ENCODE measurements at regions not wholly inside any gene's neighbourhood (a gene's known extent, or its start where the extent isn't known, plus 50 kb on each side); places are given as distances from the start of the nearest gene placed in this dataset.

DNA sequence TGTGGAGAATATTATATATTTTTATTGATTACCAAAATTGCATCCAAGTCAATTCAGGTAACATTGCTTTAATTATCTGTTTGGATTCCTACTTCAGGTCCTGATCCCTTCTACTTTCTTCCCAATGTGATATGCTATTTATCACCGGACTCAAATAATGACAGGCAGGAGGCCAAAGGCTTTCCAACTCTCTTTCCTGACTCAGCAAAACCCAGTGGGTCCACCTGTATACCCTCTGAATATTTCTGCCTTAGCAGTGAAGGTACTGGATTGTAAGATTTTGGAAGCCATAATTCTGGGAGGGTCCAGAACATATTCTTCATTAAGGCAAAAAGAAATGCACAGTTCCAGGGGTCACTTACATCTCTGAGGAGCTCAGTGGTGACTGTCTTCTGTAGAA lies 260.2 kb upstream of the UBASH3B start:
- DNase-seq = no peak
- Histone ChIP-seq H2BK12ac (ENCODE audit: low read length) (no peak overlapping the region), H4K8ac (ENCODE audit: low read depth, low read length) (no peak overlapping the region), H2BK120ac (ENCODE audit: insufficient read depth, low read length, poor library complexity) (no peak overlapping the region), H3K4me1 (ENCODE audit: control insufficient read depth in 1 of 2, insufficient read depth in 2 of 2, low read length in 2 of 2) (no peaks in the 10 kb centered on the region), H3K23ac (ENCODE audit: low read length) (no peak overlapping the region), H3K14ac (ENCODE audit: low read length) (no peak overlapping the region), H3K4me2 (ENCODE audit: low read length) (no peak overlapping the region), H3K4me3 (ENCODE audit: low read depth, low read length) (no peak overlapping the region), H3K79me1 (ENCODE audit: low read length) (no peaks in the 10 kb centered on the region), H2BK5ac (ENCODE audit: low read depth, low read length, poor library complexity) (no peak overlapping the region), H3K9ac (ENCODE audit: low read length) (no peak overlapping the region), H3K4ac (ENCODE audit: low read depth, low read length) (no peak overlapping the region), H4K12ac (ENCODE audit: low read depth, low read length) (no peak overlapping the region), H2AFZ (ENCODE audit: insufficient read depth, low read length, poor library complexity) (no peak overlapping the region), H3K27ac (ENCODE audit: low read depth, low read length) (no peak overlapping the region), H3K9me3 (ENCODE audit: insufficient read depth, low read depth, low read length) (no peaks in the 10 kb centered on the region), H2AK5ac (ENCODE audit: low read length) (no peak overlapping the region), H3K27me3 (ENCODE audit: insufficient read depth, low read length) (no peaks in the 10 kb centered on the region), H3K18ac (ENCODE audit: low read length) (no peak overlapping the region), H4K91ac (ENCODE audit: low read depth, low read length) (no peak overlapping the region), H3K36me3 (ENCODE audit: control insufficient read depth in 1 of 2, insufficient read depth in 2 of 2, low read length in 2 of 2) (no peaks in the 10 kb centered on the region), H3K79me2 (ENCODE audit: control insufficient read depth, insufficient read depth, low read length, poor library complexity) (no peaks in the 10 kb centered on the region)
- WGBS (ENCODE audit: extremely low coverage, insufficient coverage, insufficient read length) = no CpG with 5 or more reads among the region's 1 CpG

DNA sequence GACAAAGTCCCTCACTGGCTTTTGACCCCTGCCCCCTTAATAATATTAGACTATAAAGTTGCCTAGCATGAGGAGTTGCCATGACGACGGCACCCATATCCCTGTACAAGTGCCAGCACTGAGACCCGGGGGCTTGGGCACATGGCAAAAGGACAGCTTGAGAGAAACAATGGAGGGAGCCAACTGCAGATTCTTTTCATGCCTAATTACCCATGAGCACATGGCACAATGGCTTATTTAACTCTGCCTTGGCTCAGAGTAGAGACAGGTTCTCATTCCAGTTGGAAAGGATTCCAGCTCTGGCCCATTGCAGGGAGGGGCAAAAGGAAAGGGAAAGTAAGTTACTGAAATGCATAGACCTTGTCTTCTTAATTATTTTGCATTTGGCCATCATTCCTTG lies 261.2 kb upstream of the UBASH3B start:
- H2BK5ac ChIP-seq (ENCODE audit: low read depth, low read length, poor library complexity) = no peak overlapping the region
- H3K14ac ChIP-seq (ENCODE audit: low read length) = no peak overlapping the region
- H3K4ac ChIP-seq (ENCODE audit: low read depth, low read length) = no peak overlapping the region
- no peak overlapping the region for H3K4me2 ChIP-seq (ENCODE audit: low read length)
- no peak overlapping the region for H3K9ac ChIP-seq (ENCODE audit: low read length)
- H4K8ac ChIP-seq (ENCODE audit: low read depth, low read length) = no peak overlapping the region
- no peak overlapping the region for H3K18ac ChIP-seq (ENCODE audit: low read length)
- no peak for DNase-seq
- H4K12ac ChIP-seq (ENCODE audit: low read depth, low read length) = no peak overlapping the region
- no peak overlapping the region for H3K23ac ChIP-seq (ENCODE audit: low read length)
- no peaks in the 10 kb centered on the region for H3K9me3 ChIP-seq (ENCODE audit: insufficient read depth, low read depth, low read length)
- no peak overlapping the region for H2AK5ac ChIP-seq (ENCODE audit: low read length)
- no peaks in the 10 kb centered on the region for H3K79me2 ChIP-seq (ENCODE audit: control insufficient read depth, insufficient read depth, low read length, poor library complexity)
- H3K27me3 ChIP-seq (ENCODE audit: insufficient read depth, low read length) = no peaks in the 10 kb centered on the region
- H3K27ac ChIP-seq (ENCODE audit: low read depth, low read length) = no peak overlapping the region
- H2AFZ ChIP-seq (ENCODE audit: insufficient read depth, low read length, poor library complexity) = no peak overlapping the region
- H3K4me3 ChIP-seq (ENCODE audit: low read depth, low read length) = no peak overlapping the region
- H3K4me1 ChIP-seq (ENCODE audit: control insufficient read depth in 1 of 2, insufficient read depth in 2 of 2, low read length in 2 of 2) = no peaks in the 10 kb centered on the region
- H2BK120ac ChIP-seq (ENCODE audit: insufficient read depth, low read length, poor library complexity) = no peak overlapping the region
- no peaks in the 10 kb centered on the region for H3K36me3 ChIP-seq (ENCODE audit: control insufficient read depth in 1 of 2, insufficient read depth in 2 of 2, low read length in 2 of 2)
- no peak overlapping the region for H2BK12ac ChIP-seq (ENCODE audit: low read length)
- no peak overlapping the region for H4K91ac ChIP-seq (ENCODE audit: low read depth, low read length)
- WGBS (ENCODE audit: extremely low coverage, insufficient coverage, insufficient read length) = no CpG with 5 or more reads among the region's 3 CpGs
- H3K79me1 ChIP-seq (ENCODE audit: low read length) = no peaks in the 10 kb centered on the region

GRCh38 chr11:122393209-122393860 lies 262.2 kb upstream of the UBASH3B start:
- Histone ChIP-seq H4K8ac (ENCODE audit: low read depth, low read length) (no peak overlapping the region), H3K27me3 (ENCODE audit: insufficient read depth, low read length) (no peaks in the 10 kb centered on the region), H3K4ac (ENCODE audit: low read depth, low read length) (no peak overlapping the region), H3K14ac (ENCODE audit: low read length) (no peak overlapping the region), H4K12ac (ENCODE audit: low read depth, low read length) (no peak overlapping the region), H3K9ac (ENCODE audit: low read length) (no peak overlapping the region), H3K27ac (ENCODE audit: low read depth, low read length) (no peak overlapping the region), H2BK120ac (ENCODE audit: insufficient read depth, low read length, poor library complexity) (no peak overlapping the region), H2BK12ac (ENCODE audit: low read length) (no peak overlapping the region), H3K79me2 (ENCODE audit: control insufficient read depth, insufficient read depth, low read length, poor library complexity) (no peaks in the 10 kb centered on the region), H3K4me2 (ENCODE audit: low read length) (no peak overlapping the region), H3K18ac (ENCODE audit: low read length) (no peak overlapping the region), H2BK5ac (ENCODE audit: low read depth, low read length, poor library complexity) (no peak overlapping the region), H4K91ac (ENCODE audit: low read depth, low read length) (no peak overlapping the region), H3K9me3 (ENCODE audit: insufficient read depth, low read depth, low read length) (no peaks in the 10 kb centered on the region), H3K23ac (ENCODE audit: low read length) (no peak overlapping the region), H2AFZ (ENCODE audit: insufficient read depth, low read length, poor library complexity) (no peak overlapping the region), H3K4me3 (ENCODE audit: low read depth, low read length) (no peak overlapping the region), H3K36me3 (ENCODE audit: control insufficient read depth in 1 of 2, insufficient read depth in 2 of 2, low read length in 2 of 2) (no peaks in the 10 kb centered on the region), H2AK5ac (ENCODE audit: low read length) (no peak overlapping the region), H3K4me1 (ENCODE audit: control insufficient read depth in 1 of 2, insufficient read depth in 2 of 2, low read length in 2 of 2) (no peaks in the 10 kb centered on the region), H3K79me1 (ENCODE audit: low read length) (no peaks in the 10 kb centered on the region)
- DNase-seq = no peak
- no CpG with 5 or more reads among the region's 4 CpGs for WGBS (ENCODE audit: extremely low coverage, insufficient coverage, insufficient read length)

GRCh38 chr11:122392508-122392907 lies 263.0 kb upstream of the UBASH3B start:
- no peak overlapping the region for H3K4me3 ChIP-seq (ENCODE audit: low read depth, low read length)
- H3K9me3 ChIP-seq (ENCODE audit: insufficient read depth, low read depth, low read length) = no peaks in the 10 kb centered on the region
- H3K79me2 ChIP-seq (ENCODE audit: control insufficient read depth, insufficient read depth, low read length, poor library complexity) = no peaks in the 10 kb centered on the region
- no peak overlapping the region for H2AFZ ChIP-seq (ENCODE audit: insufficient read depth, low read length, poor library complexity)
- no peaks in the 10 kb centered on the region for H3K79me1 ChIP-seq (ENCODE audit: low read length)
- no peak overlapping the region for H3K4ac ChIP-seq (ENCODE audit: low read depth, low read length)
- no peak for DNase-seq
- no peak overlapping the region for H3K14ac ChIP-seq (ENCODE audit: low read length)
- H3K4me1 ChIP-seq (ENCODE audit: control insufficient read depth in 1 of 2, insufficient read depth in 2 of 2, low read length in 2 of 2) = no peaks in the 10 kb centered on the region
- H4K8ac ChIP-seq (ENCODE audit: low read depth, low read length) = no peak overlapping the region
- no peak overlapping the region for H4K91ac ChIP-seq (ENCODE audit: low read depth, low read length)
- no peak overlapping the region for H4K12ac ChIP-seq (ENCODE audit: low read depth, low read length)
- H3K18ac ChIP-seq (ENCODE audit: low read length) = no peak overlapping the region
- H3K27me3 ChIP-seq (ENCODE audit: insufficient read depth, low read length) = no peaks in the 10 kb centered on the region
- no peak overlapping the region for H3K9ac ChIP-seq (ENCODE audit: low read length)
- H3K23ac ChIP-seq (ENCODE audit: low read length) = no peak overlapping the region
- no peak overlapping the region for H3K27ac ChIP-seq (ENCODE audit: low read depth, low read length)
- no peak overlapping the region for H2BK120ac ChIP-seq (ENCODE audit: insufficient read depth, low read length, poor library complexity)
- H2BK12ac ChIP-seq (ENCODE audit: low read length) = no peak overlapping the region
- no peak overlapping the region for H2BK5ac ChIP-seq (ENCODE audit: low read depth, low read length, poor library complexity)
- no peaks in the 10 kb centered on the region for H3K36me3 ChIP-seq (ENCODE audit: control insufficient read depth in 1 of 2, insufficient read depth in 2 of 2, low read length in 2 of 2)
- no peak overlapping the region for H2AK5ac ChIP-seq (ENCODE audit: low read length)
- no CpG with 5 or more reads among the region's 3 CpGs for WGBS (ENCODE audit: extremely low coverage, insufficient coverage, insufficient read length)
- H3K4me2 ChIP-seq (ENCODE audit: low read length) = no peak overlapping the region
